ENCODE measurements at regions not wholly inside any gene's neighbourhood (a gene's known extent, or its start where the extent isn't known, plus 50 kb on each side); places are given as distances from the start of the nearest gene placed in this dataset.

DNA sequence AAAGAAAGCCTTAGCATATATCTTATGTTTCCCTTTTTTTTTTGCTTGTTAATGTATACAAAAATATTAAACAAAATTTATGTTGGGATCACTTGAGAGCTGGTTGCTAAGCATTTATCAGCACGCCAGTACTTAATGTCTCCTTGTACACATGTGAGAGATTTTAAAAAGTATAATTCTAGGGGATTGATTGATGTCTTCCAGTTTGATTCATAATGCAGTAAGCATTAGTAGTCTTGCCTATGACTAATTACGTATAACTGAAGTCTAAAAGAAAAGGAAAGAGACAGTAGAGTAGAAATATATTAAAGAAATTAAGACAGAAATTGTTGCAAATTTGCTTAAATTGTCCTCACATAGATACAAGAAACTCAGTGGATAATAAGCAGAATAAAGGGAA, 1630.4 kb upstream of the B3GALT2 start:
- no peaks in the 10 kb centered on the region for H3K36me3 ChIP-seq (ENCODE audit: low read depth)
- TF ChIP-seq, protein P1, sequence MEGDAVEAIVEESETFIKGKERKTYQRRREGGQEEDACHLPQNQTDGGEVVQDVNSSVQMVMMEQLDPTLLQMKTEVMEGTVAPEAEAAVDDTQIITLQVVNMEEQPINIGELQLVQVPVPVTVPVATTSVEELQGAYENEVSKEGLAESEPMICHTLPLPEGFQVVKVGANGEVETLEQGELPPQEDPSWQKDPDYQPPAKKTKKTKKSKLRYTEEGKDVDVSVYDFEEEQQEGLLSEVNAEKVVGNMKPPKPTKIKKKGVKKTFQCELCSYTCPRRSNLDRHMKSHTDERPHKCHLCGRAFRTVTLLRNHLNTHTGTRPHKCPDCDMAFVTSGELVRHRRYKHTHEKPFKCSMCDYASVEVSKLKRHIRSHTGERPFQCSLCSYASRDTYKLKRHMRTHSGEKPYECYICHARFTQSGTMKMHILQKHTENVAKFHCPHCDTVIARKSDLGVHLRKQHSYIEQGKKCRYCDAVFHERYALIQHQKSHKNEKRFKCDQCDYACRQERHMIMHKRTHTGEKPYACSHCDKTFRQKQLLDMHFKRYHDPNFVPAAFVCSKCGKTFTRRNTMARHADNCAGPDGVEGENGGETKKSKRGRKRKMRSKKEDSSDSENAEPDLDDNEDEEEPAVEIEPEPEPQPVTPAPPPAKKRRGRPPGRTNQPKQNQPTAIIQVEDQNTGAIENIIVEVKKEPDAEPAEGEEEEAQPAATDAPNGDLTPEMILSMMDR (IDR thresholded peaks at IDR 0.05; ENCODE audit: poor library complexity, severe bottlenecking) = no peak
- H3K9me3 ChIP-seq (ENCODE audit: severe bottlenecking) = no peaks in the 10 kb centered on the region
- H3K4me1 ChIP-seq (ENCODE audit: insufficient read depth, poor library complexity, severe bottlenecking) = no peaks in the 10 kb centered on the region
- ATAC-seq (ENCODE audit: low read depth) = no peak
- H3K27me3 ChIP-seq (ENCODE audit: insufficient read depth, poor library complexity, severe bottlenecking) = no peaks in the 10 kb centered on the region
- H3K4me3 ChIP-seq (ENCODE audit: severe bottlenecking) = no peak overlapping the region
- DNase-seq (ENCODE audit: low spot score) = no peak
- no peak overlapping the region for H3K27ac ChIP-seq (ENCODE audit: poor library complexity, severe bottlenecking)

DNA sequence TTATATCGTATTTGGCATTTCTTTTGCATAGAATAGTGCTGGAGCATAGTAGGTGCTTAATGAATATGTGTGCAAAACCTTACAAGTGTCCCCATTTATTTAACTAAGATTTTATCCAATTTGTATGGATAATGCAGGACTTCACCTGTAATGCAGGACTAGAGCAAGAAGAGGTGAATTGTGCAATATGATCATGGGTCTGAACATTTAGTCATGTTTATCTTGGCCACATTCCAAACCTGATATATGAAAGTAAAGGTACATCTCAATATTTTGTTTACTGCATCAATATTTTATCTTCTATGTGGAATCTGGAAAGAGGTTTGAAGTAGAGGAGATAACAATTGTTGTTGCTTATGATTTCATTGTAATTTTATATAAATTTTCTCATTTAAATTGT, 1626.7 kb upstream of the B3GALT2 start:
- Histone ChIP-seq H3K4me1 (ENCODE audit: insufficient read depth, poor library complexity, severe bottlenecking) (no peaks in the 10 kb centered on the region), H3K9me3 (ENCODE audit: severe bottlenecking) (no peaks in the 10 kb centered on the region), H3K4me3 (ENCODE audit: severe bottlenecking) (no peak overlapping the region), H3K27ac (ENCODE audit: poor library complexity, severe bottlenecking) (no peak overlapping the region), H3K36me3 (ENCODE audit: low read depth) (no peaks in the 10 kb centered on the region), H3K27me3 (ENCODE audit: insufficient read depth, poor library complexity, severe bottlenecking) (no peaks in the 10 kb centered on the region)
- ATAC-seq (ENCODE audit: low read depth) = no peak
- no peak for DNase-seq (ENCODE audit: low spot score)
- TF ChIP-seq, protein P1 (IDR thresholded peaks at IDR 0.05; ENCODE audit: poor library complexity, severe bottlenecking) = no peak

DNA sequence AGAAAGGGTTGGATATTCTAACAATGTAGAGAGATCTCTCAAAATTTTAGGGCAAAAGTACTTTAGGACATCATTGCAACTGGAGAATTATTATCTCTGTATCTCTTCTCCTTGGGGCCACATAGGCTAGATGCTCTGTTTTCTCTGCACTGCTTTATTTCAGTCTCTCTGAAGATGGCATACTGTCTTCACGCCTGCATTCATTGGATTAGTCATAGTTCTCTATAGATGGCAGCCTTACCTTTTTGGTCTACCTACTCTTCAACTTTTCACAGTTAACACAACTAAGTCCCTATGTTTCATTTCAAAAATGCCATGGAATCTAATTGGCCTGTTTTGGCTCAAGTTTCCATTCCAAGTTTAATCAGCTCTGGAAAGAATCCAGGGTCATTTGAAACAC, 1623.3 kb upstream of the B3GALT2 start:
- Histone ChIP-seq H3K4me1 (ENCODE audit: insufficient read depth, poor library complexity, severe bottlenecking) (no peaks in the 10 kb centered on the region), H3K4me3 (ENCODE audit: severe bottlenecking) (no peak overlapping the region), H3K9me3 (ENCODE audit: severe bottlenecking) (no peaks in the 10 kb centered on the region), H3K27me3 (ENCODE audit: insufficient read depth, poor library complexity, severe bottlenecking) (no peaks in the 10 kb centered on the region), H3K36me3 (ENCODE audit: low read depth) (no peaks in the 10 kb centered on the region), H3K27ac (ENCODE audit: poor library complexity, severe bottlenecking) (no peak overlapping the region)
- TF ChIP-seq, protein P1 (IDR thresholded peaks at IDR 0.05; ENCODE audit: poor library complexity, severe bottlenecking) = no peak
- ATAC-seq (ENCODE audit: low read depth) (no peak), DNase-seq (ENCODE audit: low spot score) (no peak)

DNA sequence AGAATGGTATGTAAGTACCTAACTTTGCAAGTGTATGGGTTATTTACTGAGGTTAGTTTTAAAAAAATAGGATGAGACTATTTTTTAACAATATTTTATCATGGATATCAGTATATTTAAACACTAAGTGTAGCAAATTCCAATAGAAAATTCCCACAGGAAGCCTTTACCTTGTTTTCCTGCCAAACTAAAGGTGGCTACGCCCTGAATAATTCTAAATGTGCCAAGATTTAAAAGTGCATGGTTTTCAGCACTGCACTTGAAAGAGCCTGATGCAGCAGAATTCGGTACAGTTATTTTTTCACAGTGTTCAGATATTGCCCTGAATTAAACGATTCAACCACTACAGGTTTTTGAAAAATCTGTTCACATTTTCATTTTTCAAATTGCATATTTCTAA, 1622.8 kb upstream of the B3GALT2 start:
- H3K4me3 ChIP-seq (ENCODE audit: severe bottlenecking) = no peak overlapping the region
- no peaks in the 10 kb centered on the region for H3K36me3 ChIP-seq (ENCODE audit: low read depth)
- no peaks in the 10 kb centered on the region for H3K27me3 ChIP-seq (ENCODE audit: insufficient read depth, poor library complexity, severe bottlenecking)
- TF ChIP-seq, protein P1 (IDR thresholded peaks at IDR 0.05; ENCODE audit: poor library complexity, severe bottlenecking) = no peak
- H3K4me1 ChIP-seq (ENCODE audit: insufficient read depth, poor library complexity, severe bottlenecking) = no peaks in the 10 kb centered on the region
- DNase-seq (ENCODE audit: low spot score) = no peak
- no peak for ATAC-seq (ENCODE audit: low read depth)
- no peaks in the 10 kb centered on the region for H3K9me3 ChIP-seq (ENCODE audit: severe bottlenecking)
- no peak overlapping the region for H3K27ac ChIP-seq (ENCODE audit: poor library complexity, severe bottlenecking)

DNA sequence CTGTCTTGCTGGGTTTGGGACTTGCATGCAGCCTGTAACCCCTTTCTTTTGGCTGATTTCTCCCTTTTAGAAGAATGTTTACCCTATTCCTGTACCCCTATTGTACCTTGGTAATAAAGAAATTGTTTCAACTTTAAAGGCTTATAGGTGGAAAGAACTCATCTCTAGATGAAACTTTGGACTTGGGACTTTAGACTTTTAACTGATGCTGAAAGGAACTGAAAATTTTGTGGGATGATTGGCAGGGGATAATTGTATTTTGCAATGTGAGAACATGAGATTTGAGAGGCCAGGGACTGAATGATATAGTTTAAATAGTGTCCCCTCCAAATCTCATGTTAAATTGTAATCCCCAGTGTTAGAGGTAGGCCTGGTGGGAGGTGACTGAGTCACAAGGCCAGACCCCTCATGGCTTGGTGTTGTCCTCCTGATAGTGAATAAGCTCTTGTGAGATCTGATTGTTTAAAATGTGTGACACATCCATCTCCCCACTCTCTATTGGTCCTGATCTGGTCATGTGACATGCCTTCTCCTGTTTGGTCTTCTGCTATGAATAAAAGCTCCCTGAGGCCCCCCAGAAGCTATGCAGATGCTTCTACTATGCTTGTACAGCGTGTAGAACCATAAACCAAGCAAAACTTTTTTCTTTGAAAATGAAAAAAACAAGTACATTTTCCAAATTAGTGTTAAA, 1621.3 kb upstream of the B3GALT2 start:
- H3K4me1 ChIP-seq (ENCODE audit: insufficient read depth, poor library complexity, severe bottlenecking) = no peaks in the 10 kb centered on the region
- no peak for ATAC-seq (ENCODE audit: low read depth)
- H3K27me3 ChIP-seq (ENCODE audit: insufficient read depth, poor library complexity, severe bottlenecking) = no peaks in the 10 kb centered on the region
- no peak overlapping the region for H3K4me3 ChIP-seq (ENCODE audit: severe bottlenecking)
- TF ChIP-seq, protein P1 (IDR thresholded peaks at IDR 0.05; ENCODE audit: poor library complexity, severe bottlenecking) = no peak
- no peaks in the 10 kb centered on the region for H3K9me3 ChIP-seq (ENCODE audit: severe bottlenecking)
- DNase-seq (ENCODE audit: low spot score) = no peak
- H3K36me3 ChIP-seq (ENCODE audit: low read depth) = no peaks in the 10 kb centered on the region
- no peak overlapping the region for H3K27ac ChIP-seq (ENCODE audit: poor library complexity, severe bottlenecking)

Data from RWPE2 (cell line).